GM21717 (cell line): ENCODE measurements at regions not wholly inside any gene's neighbourhood (a gene's known extent, or its start where the extent isn't known, plus 50 kb on each side); places are given as distances from the start of the nearest gene placed in this dataset.

Source experiments
- ATAC-seq: cut with Tn5 transposase; IDR thresholded peaks from one replicate; pipeline ENCODE4 v1.9.1; 2021; ENCODE audit warnings: mild to moderate bottlenecking, moderate library complexity; ENCODE audit not compliant: unreplicated experiment

GRCh38 chr11:91872243-91872642, 352.4 kb upstream of the FAT3 start:
- no peak for ATAC-seq

GRCh38 chr11:91871791-91872190, 352.8 kb upstream of the FAT3 start:
- no peak for ATAC-seq

DNA sequence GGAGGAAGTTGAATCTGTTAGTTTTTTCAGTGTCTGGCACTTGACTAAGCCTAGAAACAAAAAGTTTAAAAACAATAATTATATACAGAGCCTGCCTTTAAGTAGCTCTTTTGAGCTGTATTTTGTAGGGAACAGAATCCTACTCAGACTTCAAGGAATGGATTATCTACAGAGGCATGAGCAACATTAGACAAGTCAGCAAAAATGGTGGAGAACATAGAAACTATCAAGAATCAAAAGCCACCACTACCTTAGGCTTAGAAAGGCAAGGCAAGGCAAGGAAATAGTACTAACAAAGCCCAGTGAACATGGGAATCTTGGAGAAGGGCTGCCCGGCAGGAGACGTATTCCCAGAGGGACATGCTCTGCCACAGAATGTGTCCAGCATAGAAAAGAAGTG, 353.6 kb upstream of the FAT3 start:
- ATAC-seq, result no peak

DNA sequence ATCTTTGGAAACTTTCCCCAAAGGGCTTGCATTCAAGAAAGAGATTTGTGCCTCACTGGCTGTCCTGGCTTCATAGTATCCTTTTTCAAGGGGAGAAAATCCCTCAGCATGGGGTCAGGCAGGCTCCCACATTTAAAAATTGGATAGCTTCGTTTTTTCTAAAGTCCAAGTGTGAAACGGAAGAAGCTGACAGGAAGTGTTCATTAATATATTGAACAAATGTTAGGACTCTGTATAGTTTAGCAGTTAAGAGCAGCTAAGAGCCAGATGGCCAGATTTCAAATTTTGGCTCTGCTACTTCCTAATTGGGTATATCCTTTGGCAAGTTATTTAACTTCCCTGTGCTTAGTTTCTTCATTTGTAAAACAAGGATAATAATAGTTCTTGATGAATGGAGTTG, 354.9 kb upstream of the FAT3 start:
- ATAC-seq, result no peak

DNA sequence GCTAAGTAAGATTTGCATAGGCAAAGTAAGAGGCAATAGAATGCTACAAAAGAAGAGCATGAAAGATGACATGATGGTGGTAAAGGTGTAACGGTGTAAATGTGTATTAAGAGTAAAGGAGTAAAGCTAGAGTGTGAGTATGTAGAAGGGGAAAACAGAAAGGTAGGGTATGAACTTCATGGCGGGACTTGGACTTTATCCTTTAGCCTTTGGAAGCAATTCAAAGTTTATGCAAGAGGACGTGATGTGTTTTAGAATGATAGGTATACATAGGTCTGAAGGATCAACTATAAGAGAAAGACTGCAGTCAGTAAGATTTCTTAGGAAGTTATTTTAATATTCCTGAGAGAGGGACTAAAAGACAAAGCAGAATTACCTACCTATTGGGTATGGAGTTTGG, 358.0 kb upstream of the FAT3 start:
- no peak for ATAC-seq

GRCh38 chr11:91860661-91861060, 364.0 kb upstream of the FAT3 start:
- no peak for ATAC-seq

- no peak for ATAC-seq
Observed at GRCh38 chr11:91859666-91860065, 365.0 kb upstream of the FAT3 start.

GRCh38 chr11:91857179-91857578, 367.4 kb upstream of the FAT3 start:
- no peak for ATAC-seq

- no peak for ATAC-seq
Observed at GRCh38 chr11:91854780-91855179, 369.8 kb upstream of the FAT3 start.

DNA sequence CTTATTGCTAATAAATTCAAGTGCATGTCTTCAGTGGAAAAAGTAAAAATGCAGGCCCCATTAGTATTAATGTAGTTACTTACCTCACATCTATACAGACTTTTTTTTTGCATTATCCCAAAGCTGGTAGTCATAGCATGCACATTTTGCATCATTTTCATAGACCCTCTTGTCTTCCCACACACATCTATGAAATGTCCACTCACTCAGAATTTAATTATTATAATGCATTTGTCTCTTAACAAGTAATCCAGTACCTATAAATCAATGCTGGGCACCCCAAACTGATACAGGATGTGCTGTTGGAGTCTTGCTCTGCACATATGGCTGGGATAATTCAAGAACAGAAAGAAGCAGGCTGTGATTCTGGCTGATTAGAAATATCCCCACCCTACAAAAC, 370.4 kb upstream of the FAT3 start:
- no peak for ATAC-seq

DNA sequence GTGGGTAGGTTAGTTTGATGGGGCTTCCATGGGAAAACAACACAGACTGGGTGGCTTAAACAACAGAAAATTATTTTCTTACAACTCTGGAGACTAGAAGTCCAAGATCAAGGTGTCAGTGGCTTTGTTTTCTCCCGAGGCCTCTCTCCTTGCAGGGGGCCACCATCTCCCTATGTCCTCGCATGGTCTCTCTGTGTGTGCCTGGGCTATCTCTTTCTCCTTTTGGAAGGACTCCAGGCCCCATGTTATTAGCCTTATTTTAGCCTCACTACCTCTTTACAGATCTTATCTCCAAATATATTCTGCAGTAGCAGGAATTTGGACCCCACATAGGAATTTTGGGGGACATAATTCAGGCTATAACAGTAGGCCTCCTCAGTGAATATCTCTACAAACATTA, 372.7 kb upstream of the FAT3 start:
- ATAC-seq, result no peak

DNA sequence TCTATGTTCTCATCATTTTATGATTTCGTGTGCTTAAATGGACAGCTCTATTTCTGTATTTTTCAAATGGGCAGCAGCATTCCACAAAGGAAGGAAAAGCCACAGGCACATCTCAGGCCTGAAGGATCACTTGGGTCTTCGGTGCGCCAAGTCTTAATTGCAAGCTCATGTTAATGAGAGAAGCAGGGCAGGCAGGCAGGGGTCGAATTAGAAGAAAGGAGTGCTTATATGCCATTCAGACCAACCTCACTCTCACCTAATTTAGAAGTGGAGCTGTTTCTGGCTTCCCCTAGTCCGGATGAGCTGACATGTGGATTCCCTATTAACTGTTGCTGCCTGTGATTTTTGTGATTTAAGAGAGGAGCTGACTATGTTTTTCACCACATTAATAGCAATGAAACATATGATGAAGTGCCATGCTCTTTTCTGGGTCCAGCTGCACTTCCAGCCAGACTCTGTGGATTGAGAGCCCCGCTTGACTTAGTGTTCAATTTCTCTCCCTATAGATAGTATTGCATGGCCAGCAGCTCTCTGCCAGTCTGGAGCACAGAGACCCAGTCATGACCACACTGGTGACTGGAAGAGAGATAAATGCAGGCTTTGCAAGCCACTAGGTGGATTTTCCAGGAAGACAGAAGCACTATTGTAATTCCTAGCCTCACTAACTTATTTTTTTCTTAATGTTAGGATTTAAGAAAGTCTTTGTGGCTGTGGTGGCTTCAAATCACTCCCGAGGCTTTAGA, 373.9 kb upstream of the FAT3 start:
- ATAC-seq, result no peak

DNA sequence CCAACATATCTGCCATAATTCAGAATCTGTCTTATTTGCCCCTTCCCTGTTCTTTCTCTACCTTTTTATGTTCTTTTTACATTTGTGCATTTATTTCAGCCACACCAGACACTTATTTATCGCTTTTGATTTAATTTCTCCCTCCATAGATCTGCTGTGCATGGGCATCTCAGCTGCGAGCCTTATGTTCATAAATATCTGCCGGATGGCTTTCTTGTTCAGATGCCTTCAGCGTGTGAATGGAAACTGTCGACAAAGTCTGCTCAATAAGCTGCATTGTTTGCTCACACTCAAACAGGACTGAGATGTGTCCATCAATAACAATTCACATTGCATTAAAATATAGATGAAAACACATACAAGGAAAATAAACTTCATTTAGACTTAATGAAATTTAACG, 374.6 kb upstream of the FAT3 start:
- ATAC-seq, result no peak

- no peak for ATAC-seq
Observed at GRCh38 chr11:91846649-91847048, 378.0 kb upstream of the FAT3 start.

DNA sequence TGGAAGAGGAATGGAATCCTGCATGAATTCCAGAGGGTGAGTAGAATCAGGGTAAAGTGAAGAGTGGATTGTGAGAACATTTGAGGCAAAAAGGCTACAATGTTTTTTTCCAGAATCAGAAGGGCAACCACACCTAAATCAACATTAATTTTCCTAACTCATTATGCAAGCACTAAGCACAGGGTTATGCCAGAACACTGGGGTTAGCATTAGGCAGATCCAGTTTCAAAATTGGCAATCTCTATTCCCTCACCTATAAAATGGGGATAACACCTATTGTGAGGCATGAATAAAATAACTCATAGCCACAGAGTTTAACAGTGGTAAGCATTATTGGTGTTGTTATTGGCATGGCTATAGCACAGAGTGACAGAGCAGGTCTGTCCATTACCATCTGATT, 378.6 kb upstream of the FAT3 start:
- no peak for ATAC-seq

GRCh38 chr11:91840640-91841240, 383.9 kb upstream of the FAT3 start:
- no peak for ATAC-seq

GRCh38 chr11:91837411-91838330, 386.9 kb upstream of the FAT3 start:
- ATAC-seq, result no peak

- ATAC-seq, result no peak
Observed at GRCh38 chr11:91835051-91835560, 389.5 kb upstream of the FAT3 start.

DNA sequence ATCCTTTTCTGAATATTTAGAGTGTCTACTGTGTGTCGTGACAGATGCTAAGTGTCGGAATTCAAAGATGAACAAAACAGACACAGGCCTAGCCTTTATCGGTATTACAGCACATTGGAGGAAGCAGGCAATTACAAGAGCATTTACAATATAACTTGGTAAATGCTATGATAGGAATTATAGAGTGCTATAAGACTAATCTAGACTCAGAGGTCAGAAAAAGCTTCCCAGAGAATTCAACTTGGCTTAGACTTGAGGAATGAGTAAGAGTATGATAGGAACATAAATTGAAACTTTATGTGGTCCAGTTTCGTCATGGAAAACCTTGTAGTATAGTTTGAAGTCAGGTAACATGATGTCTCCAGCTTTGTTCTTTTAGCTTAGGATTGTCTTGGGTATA, 395.7 kb upstream of the FAT3 start:
- ATAC-seq, result no peak

- ATAC-seq, result no peak
Observed at GRCh38 chr11:91825777-91826176, 398.8 kb upstream of the FAT3 start.

DNA sequence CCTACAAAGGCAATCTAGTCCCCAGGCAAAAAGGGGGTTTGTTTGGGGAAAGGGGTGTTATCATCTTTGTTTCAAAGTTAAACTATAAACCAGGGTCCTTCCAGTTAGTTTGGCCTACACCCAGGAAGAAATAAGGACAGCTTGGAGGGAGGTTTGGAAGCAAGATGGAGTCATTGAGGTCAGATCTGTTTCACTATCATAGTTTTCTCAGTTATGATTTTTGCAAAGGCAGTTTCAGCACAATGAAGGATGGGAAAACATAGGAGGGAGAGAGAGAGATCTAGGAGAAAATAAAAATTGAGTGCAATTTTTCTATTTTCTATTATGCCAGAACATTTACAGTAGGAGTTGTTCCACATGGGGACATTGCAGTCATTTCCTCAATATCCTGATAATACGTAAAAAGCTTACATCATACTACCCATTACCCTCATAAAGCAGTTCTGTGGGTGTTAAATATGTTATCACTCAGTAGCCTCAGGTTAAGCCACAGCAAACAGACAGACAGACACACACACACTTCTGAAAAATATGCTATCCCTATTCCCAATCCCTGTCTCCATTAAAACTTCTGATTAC, 401.3 kb upstream of the FAT3 start:
- ATAC-seq, result no peak
